Natural killer cell treated with Interleukin-12 subunit alpha and Interleukin-12 subunit beta and Interleukin-15 and Interleukin-18, amount 100 ng/mL, for 72 hours (primary cell): ENCODE measurements at regions not wholly inside any gene's neighbourhood (a gene's known extent, or its start where the extent isn't known, plus 50 kb on each side); places are given as distances from the start of the nearest gene placed in this dataset.
A peak's percentile ranks its signal among the peaks of the same experiment; 100 is the strongest.

Experiments used
- ATAC-seq, 2 donors: fragments of 150-1000 bp; cut with Tn5 transposase in 1 of 2; sonication (Bioruptor Pico), chemical (Tn5 transposase) in 1 of 2; 2 replicates each; pipeline ENCODE4 v1.10.0; 2021
- DNase-seq: peaks from one replicate; pipeline ENCODE4 v3.0.0; 2022; ENCODE audit warnings: low spot score
- H3K27ac Mint-ChIP-seq, 2 donors: 1 replicate in 1 of 2; 2 replicates in 1 of 2; pipeline ENCODE4 v1.8.0; 2022; ENCODE audit warnings: mixed read lengths in 2 of 2, mild to moderate bottlenecking in 1 of 2, moderate library complexity in 1 of 2
- H3K27me3 Mint-ChIP-seq, 2 donors: 1 replicate in 1 of 2; 2 replicates in 1 of 2; pipeline ENCODE4 v1.8.0; 2022; ENCODE audit warnings: mixed read lengths in 2 of 2
- H3K36me3 Mint-ChIP-seq: one replicate; pipeline ENCODE4 v1.8.0; 2022; ENCODE audit warnings: mixed read lengths
- H3K4me1 Mint-ChIP-seq, 2 donors: 1 replicate in 1 of 2; 2 replicates in 1 of 2; pipeline ENCODE4 v1.8.0; 2022; ENCODE audit warnings: low read depth in 2 of 2, mixed read lengths in 2 of 2, mild to moderate bottlenecking in 1 of 2
- H3K4me3 Mint-ChIP-seq: one replicate; pipeline ENCODE4 v1.8.0; 2022; ENCODE audit warnings: mixed read lengths
- H3K9me3 Mint-ChIP-seq: 2 replicates; pipeline ENCODE4 v1.8.0; 2022; ENCODE audit warnings: mixed read lengths

DNA sequence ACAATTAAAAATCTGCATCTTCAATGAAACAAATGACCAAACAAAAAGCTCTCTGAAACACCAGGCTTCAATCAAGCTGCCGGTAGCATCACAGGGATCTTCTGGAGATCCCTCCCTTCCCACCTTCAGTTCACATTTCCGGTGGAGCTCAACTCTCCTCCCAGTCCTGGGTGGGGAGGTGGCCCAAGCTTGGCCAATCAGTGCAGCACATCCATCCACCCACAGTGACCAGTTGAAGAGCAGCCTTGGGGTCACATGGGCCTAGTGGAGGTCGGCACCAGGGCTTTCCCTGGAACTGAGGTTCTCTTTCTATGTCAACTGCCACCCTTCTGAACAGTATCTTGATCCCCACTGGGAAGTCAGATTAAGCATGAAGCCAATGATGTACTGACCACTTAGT is 620.1 kb upstream of the MGMT start:
- Mint-ChIP-seq H3K4me3 (no peak overlapping the region), H3K27ac (no peak overlapping the region)
- no peak for DNase-seq

GRCh38 chr10:128848810-128849209 is 618.2 kb upstream of the MGMT start:
- no peaks in the 10 kb centered on the region for H3K4me1 Mint-ChIP-seq
- H3K9me3 Mint-ChIP-seq, result no peaks in the 10 kb centered on the region
- DNase-seq (no peak), ATAC-seq (no peak)
- H3K27me3 Mint-ChIP-seq, result peaks cover 0 to 6% of the 10 kb centered on the region in 2 donors
- H3K36me3 Mint-ChIP-seq, result no peaks in the 10 kb centered on the region
- no peak overlapping the region for H3K27ac Mint-ChIP-seq
- H3K4me3 Mint-ChIP-seq, result no peak overlapping the region

More for the DNA sequence above, 620.1 kb upstream of the MGMT start:
- no peaks in the 10 kb centered on the region for H3K9me3 Mint-ChIP-seq
- H3K27me3 Mint-ChIP-seq, result peaks cover 10 to 13% of the 10 kb centered on the region in 2 donors
- no peaks in the 10 kb centered on the region for H3K36me3 Mint-ChIP-seq
- no peaks in the 10 kb centered on the region for H3K4me1 Mint-ChIP-seq
- no peak for ATAC-seq

DNA sequence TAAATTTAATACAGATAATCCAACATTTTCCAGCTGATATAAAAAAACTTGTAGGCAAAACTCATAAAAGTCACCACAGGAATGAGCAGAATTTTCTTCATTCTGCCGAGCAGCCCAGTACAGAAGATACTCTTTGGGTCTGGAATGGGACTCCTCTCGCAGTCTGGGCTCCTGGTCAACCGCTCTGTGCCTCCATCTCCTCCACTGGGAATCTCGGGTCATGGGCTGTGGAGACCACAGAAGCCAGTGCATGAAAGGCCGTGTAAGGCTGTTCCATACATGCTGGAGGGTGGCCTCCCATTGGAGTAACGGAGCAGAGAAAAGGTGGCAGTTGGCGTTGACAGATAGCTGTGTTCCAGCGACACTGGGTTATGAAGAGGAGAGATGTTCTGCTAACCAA is 616.4 kb upstream of the MGMT start:
- no peak overlapping the region for H3K27ac Mint-ChIP-seq
- H3K4me3 Mint-ChIP-seq, result no peak overlapping the region
- H3K4me1 Mint-ChIP-seq, result no peaks in the 10 kb centered on the region
- H3K36me3 Mint-ChIP-seq, result no peaks in the 10 kb centered on the region
- no peak for DNase-seq
- peaks cover 0 to 6% of the 10 kb centered on the region in 2 donors for H3K27me3 Mint-ChIP-seq
- no peaks in the 10 kb centered on the region for H3K9me3 Mint-ChIP-seq
- peak in 1 of 2 donors; percentile 29 for ATAC-seq

DNA sequence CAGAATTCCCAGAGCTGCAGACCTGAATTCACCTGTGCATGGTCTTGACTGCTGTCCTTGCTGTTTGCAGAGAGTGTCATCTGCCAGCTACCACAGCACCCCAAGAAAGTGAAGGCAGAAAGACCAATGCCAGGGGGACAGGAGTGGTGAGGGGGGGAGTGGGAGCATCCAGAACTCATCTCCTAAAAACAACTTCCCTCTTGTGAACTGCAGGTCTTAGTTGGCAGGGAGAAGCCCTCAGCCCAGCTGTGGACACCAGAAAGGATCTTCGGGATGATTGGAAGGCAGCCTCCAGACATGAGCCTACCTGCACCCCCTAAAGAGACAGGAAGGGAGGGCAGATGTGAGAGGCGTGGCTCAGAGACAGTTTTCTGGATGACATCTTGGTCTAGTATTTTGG is 615.8 kb upstream of the MGMT start:
- Mint-ChIP-seq H3K27me3 (peaks cover 1 to 6% of the 10 kb centered on the region in 2 donors), H3K9me3 (no peaks in the 10 kb centered on the region), H3K36me3 (no peaks in the 10 kb centered on the region), H3K4me1 (no peaks in the 10 kb centered on the region), H3K4me3 (no peak overlapping the region), H3K27ac (no peak overlapping the region)
- DNase-seq (no peak), ATAC-seq (peak in 1 of 2 donors; percentile 49)

DNA sequence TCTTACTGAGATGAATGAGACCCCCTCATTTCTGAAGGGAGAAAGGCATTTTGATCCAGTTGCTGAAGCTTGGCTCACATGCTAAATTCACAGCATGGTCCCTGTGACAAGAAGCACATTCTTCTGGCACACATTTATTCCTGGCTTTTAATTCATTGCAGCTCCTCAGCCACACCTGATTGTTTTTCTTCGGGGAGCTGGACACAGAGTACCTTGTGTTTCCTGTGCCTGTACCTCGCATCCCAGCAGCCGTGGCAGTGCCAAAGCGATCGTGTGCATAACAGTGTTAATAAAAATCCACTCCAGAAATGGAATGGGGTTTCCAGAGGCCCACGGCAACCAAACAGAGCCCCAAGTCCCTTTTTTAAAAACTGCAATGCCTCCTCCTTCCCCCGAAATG is 615.3 kb upstream of the MGMT start:
- no peak overlapping the region for H3K4me3 Mint-ChIP-seq
- no peak overlapping the region for H3K27ac Mint-ChIP-seq
- no peaks in the 10 kb centered on the region for H3K9me3 Mint-ChIP-seq
- DNase-seq (no peak), ATAC-seq (no peak)
- H3K4me1 Mint-ChIP-seq, result no peaks in the 10 kb centered on the region
- H3K36me3 Mint-ChIP-seq, result no peaks in the 10 kb centered on the region
- peaks cover 3 to 6% of the 10 kb centered on the region in 2 donors for H3K27me3 Mint-ChIP-seq

- no peak for ATAC-seq
- H3K27ac Mint-ChIP-seq, result no peak overlapping the region
- peaks cover 3 to 7% of the 10 kb centered on the region in 2 donors for H3K27me3 Mint-ChIP-seq
- H3K9me3 Mint-ChIP-seq, result no peaks in the 10 kb centered on the region
- no peak overlapping the region for H3K4me3 Mint-ChIP-seq
- H3K4me1 Mint-ChIP-seq, result no peaks in the 10 kb centered on the region
- no peak for DNase-seq
- H3K36me3 Mint-ChIP-seq, result no peaks in the 10 kb centered on the region
Observed at GRCh38 chr10:128852449-128852848, 614.6 kb upstream of the MGMT start.

DNA sequence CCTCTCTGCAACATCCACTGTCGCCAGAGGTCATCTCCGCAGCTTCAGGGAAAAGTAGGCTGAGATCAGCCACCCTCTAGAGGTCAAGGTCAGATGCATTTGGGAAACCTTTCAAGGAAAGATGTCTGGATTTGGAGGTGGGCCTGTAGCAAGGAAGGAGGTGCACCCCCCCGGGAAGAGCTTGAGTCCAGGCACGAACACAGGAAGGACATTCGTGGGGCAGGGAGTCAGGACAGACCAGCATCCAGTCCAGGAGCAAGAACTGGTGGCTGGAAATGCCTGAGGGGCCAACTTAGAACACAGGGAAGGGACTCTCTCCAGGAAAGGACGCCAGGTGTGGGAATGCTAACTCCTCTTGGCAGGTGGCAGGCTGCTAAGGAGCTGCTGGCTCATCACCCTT is 614.1 kb upstream of the MGMT start:
- no peaks in the 10 kb centered on the region for H3K4me1 Mint-ChIP-seq
- no peak overlapping the region for H3K27ac Mint-ChIP-seq
- peaks cover 2 to 12% of the 10 kb centered on the region in 2 donors for H3K27me3 Mint-ChIP-seq
- H3K36me3 Mint-ChIP-seq, result no peaks in the 10 kb centered on the region
- H3K4me3 Mint-ChIP-seq, result no peak overlapping the region
- DNase-seq (no peak), ATAC-seq (no peak)
- no peaks in the 10 kb centered on the region for H3K9me3 Mint-ChIP-seq

- no peak overlapping the region for H3K4me3 Mint-ChIP-seq
- DNase-seq (no peak), ATAC-seq (no peak)
- no peaks in the 10 kb centered on the region for H3K9me3 Mint-ChIP-seq
- no peaks in the 10 kb centered on the region for H3K4me1 Mint-ChIP-seq
- H3K27me3 Mint-ChIP-seq, result peaks cover 0 to 16% of the 10 kb centered on the region in 2 donors
- H3K36me3 Mint-ChIP-seq, result no peaks in the 10 kb centered on the region
- no peak overlapping the region for H3K27ac Mint-ChIP-seq
Observed at GRCh38 chr10:128853537-128853936, 613.5 kb upstream of the MGMT start.

DNA sequence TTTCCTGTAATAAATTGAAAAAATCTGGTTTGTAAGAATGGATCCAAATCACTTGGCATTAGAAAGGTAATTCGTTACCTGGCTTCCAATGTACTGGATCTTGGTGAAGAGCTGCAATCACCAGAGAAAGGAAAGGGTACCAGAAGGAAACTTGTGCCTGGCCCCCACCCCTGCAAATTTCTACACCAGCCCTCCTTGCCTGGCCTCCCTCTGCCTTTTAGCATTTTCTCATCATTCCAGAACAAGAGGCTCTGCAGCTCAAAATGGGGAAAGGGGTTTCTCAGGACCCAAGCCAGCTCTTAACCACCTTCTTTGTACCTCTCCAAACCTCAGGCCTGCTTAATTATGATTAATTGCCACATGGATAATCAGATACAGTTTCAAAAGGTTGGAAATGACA is 612.8 kb upstream of the MGMT start:
- ATAC-seq (no peak), DNase-seq (no peak)
- no peak overlapping the region for H3K4me3 Mint-ChIP-seq
- peaks cover 0 to 16% of the 10 kb centered on the region in 2 donors for H3K27me3 Mint-ChIP-seq
- H3K36me3 Mint-ChIP-seq, result no peaks in the 10 kb centered on the region
- no peaks in the 10 kb centered on the region for H3K9me3 Mint-ChIP-seq
- H3K4me1 Mint-ChIP-seq, result no peaks in the 10 kb centered on the region
- H3K27ac Mint-ChIP-seq, result no peak overlapping the region

DNA sequence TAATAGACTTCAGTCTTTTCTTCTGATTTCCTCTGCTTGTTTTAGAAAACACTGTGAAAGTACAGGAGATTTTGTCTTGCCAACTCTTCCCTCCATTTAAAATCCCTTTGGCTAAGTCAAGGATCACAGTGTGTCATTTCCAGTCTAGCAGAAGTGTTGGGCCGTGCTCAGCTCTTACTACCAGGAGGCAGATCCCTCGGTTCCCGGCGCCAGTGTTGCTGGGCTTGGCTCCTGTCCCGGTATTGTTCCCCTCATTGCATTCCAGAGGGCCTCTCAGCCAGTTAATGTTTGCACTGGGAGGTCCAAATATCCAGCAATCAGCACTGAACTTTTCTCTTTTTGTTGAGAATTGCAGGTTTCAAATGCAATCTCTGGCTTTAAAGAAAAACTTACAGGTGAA is 612.1 kb upstream of the MGMT start:
- no peaks in the 10 kb centered on the region for H3K4me1 Mint-ChIP-seq
- no peak overlapping the region for H3K4me3 Mint-ChIP-seq
- H3K27ac Mint-ChIP-seq, result no peak overlapping the region
- peaks cover 0 to 16% of the 10 kb centered on the region in 2 donors for H3K27me3 Mint-ChIP-seq
- no peaks in the 10 kb centered on the region for H3K9me3 Mint-ChIP-seq
- no peaks in the 10 kb centered on the region for H3K36me3 Mint-ChIP-seq
- DNase-seq (no peak), ATAC-seq (no peak)

GRCh38 chr10:128855618-128856428 is 611.2 kb upstream of the MGMT start:
- H3K4me1 Mint-ChIP-seq, result no peaks in the 10 kb centered on the region
- ATAC-seq, result no peak
- peaks cover 0 to 16% of the 10 kb centered on the region in 2 donors for H3K27me3 Mint-ChIP-seq
- no peaks in the 10 kb centered on the region for H3K36me3 Mint-ChIP-seq
- no peak overlapping the region for H3K27ac Mint-ChIP-seq
- DNase-seq, result no peak
- no peak overlapping the region for H3K4me3 Mint-ChIP-seq
- no peaks in the 10 kb centered on the region for H3K9me3 Mint-ChIP-seq

GRCh38 chr10:128859738-128860386 is 607.2 kb upstream of the MGMT start:
- ATAC-seq (no peak), DNase-seq (no peak)
- Mint-ChIP-seq H3K36me3 (no peaks in the 10 kb centered on the region), H3K27ac (no peak overlapping the region), H3K27me3 (peaks cover 3 to 16% of the 10 kb centered on the region in 2 donors), H3K9me3 (no peaks in the 10 kb centered on the region), H3K4me1 (no peaks in the 10 kb centered on the region), H3K4me3 (no peak overlapping the region)

DNA sequence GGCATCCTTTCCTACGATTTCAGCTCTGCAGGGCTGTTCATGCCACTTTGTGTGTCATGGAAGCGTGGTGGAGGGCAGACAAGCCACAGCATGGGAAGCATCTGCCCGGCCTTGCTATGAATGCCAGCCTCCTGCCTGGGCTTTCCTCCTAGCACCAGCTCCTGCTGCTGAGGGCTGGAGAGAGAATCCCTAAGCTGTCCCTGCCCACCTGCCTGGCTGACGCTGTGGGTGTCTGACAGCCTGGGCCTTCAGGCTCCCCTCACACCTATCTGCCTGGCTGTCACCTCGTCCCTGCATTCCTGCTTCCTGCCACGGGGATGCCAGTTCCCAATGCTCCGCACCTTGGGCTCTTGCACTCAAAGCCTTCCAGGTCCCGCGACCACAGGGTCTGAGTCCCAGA is 606.5 kb upstream of the MGMT start:
- Mint-ChIP-seq H3K36me3 (no peaks in the 10 kb centered on the region), H3K27me3 (peaks cover 3 to 16% of the 10 kb centered on the region in 2 donors), H3K9me3 (no peaks in the 10 kb centered on the region), H3K4me1 (no peaks in the 10 kb centered on the region), H3K4me3 (no peak overlapping the region), H3K27ac (no peak overlapping the region)
- ATAC-seq, result no peak
- DNase-seq, result no peak

- no peaks in the 10 kb centered on the region for H3K36me3 Mint-ChIP-seq
- no peaks in the 10 kb centered on the region for H3K9me3 Mint-ChIP-seq
- peaks cover 3 to 21% of the 10 kb centered on the region in 2 donors for H3K27me3 Mint-ChIP-seq
- H3K4me1 Mint-ChIP-seq, result no peaks in the 10 kb centered on the region
- no peak overlapping the region for H3K4me3 Mint-ChIP-seq
- H3K27ac Mint-ChIP-seq, result no peak overlapping the region
- no peak for DNase-seq
- no peak for ATAC-seq
Observed at GRCh38 chr10:128861018-128861901, 605.8 kb upstream of the MGMT start.
